HepG2 (cell line): ENCODE measurements at regions not wholly inside any gene's neighbourhood (a gene's known extent, or its start where the extent isn't known, plus 50 kb on each side); places are given as distances from the start of the nearest gene placed in this dataset.

ENCODE experiments used
- GABPA ChIP-seq, 2 experiments: IDR thresholded peaks; 2 replicates each; pipeline ENCODE4 v1.6.1; 2011 to 2016; ENCODE audit warnings: low read depth in 2 of 2, low read length in 1 of 2, missing biosample characterization in 1 of 2, missing genetic modification characterization in 1 of 2
- SP1 ChIP-seq, 2 experiments: fragments of 450-650 bp in 1 of 2; sonication (generic) in 1 of 2; formaldehyde crosslinking in 1 of 2; IDR thresholded peaks; 2 replicates each; pipeline versions ENCODE4 v1.4.0 to v1.6.1; 2016 to 2020; ENCODE audit warnings: missing genetic modification reagents in 1 of 2
- ZBTB40 ChIP-seq, 2 experiments: fragments of 450-650 bp in 1 of 2; sonication (generic) in 1 of 2; formaldehyde crosslinking in 1 of 2; IDR thresholded peaks; 2 replicates each; pipeline versions ENCODE4 v1.6.1 to v1.8.0; 2016 to 2022; ENCODE audit warnings: antibody characterized with exemption in 1 of 2, mild to moderate bottlenecking in 1 of 2, missing genetic modification reagents in 1 of 2
- ZNF230 ChIP-seq: sonication (generic); formaldehyde crosslinking; IDR thresholded peaks from 2 replicates; pipeline ENCODE4 v1.4.0; 2020; ENCODE audit warnings: mild to moderate bottlenecking, missing genetic modification reagents
- TF ChIP-seq, protein P1 (sequence below): sonication (generic); formaldehyde crosslinking; IDR thresholded peaks from 2 replicates; pipeline ENCODE4 v1.8.1; 2023; ENCODE audit warnings: mild to moderate bottlenecking, moderate library complexity, missing genetic modification reagents

DNA sequence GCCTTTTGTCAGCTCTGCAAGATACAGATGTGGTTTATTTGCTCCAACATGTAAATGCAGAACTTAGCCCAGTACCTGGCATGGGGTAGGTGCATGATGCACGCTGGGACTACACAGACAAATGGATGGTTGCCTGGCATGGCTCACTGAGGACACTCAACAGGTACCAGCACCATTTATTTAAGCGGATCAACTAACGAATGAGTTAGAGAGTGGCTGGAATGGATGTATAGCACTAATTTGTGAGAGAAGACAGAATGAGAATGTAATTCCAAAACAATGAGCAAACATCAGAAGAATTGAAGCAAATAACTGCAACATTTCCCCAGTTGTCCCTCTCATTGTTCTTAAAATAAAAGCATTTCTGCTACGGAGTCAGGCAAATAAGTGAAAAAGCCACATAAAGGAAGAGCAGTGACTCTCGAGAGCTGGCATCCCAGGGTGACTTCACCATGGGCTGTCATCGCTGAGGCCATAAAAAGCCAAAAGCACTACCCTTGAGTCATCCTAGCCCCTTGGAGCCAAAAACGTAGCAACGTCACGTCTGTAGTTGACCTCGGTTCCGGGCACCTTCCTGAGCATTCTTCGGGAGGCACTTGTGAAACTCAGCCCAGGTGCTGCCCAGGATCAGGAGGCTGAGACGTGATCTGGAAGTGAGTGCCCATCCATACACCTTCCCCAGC lies 290.3 kb downstream of the NSG2 start:
- TF ChIP-seq ZBTB40 (IDR thresholded peaks at IDR 0.05) (no peak), ZBTB40 (CRISPR knock-in tag; IDR thresholded peaks at IDR 0.05) (no peak), ZNF230 (CRISPR knock-in tag) (no peak), GABPA (IDR thresholded peaks at IDR 0.05; ENCODE audit: low read depth, low read length) (no peak), GABPA (CRISPR knock-in tag; IDR thresholded peaks at IDR 0.05; ENCODE audit: low read depth) (no peak), SP1 (IDR thresholded peaks at IDR 0.05) (no peak), SP1 (CRISPR knock-in tag; IDR thresholded peaks at IDR 0.05) (no peak)
- TF ChIP-seq, protein P1, sequence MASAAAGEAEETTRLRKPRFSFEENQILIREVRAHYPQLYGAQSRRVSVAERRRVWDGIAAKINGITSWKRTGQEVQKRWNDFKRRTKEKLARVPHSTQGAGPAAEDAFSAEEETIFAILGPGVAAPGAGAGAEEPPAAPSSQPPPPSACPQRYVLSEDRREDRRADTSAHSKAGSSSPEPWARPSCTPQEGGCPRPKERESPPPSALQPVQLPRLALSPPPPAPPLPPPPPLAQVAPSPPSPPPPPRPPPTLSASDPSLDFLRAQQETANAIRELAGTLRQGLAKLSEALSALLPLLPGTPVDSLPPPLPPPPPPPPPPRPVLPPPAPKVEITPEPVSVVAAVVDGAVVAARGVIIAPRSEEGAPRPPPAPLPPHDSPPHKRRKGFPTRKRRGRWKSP (CRISPR knock-in tag), result no peak
